ENCODE measurements at regions not wholly inside any gene's neighbourhood (a gene's known extent, or its start where the extent isn't known, plus 50 kb on each side); places are given as distances from the start of the nearest gene placed in this dataset.
"Not testable (repeated sequence)": the region's sequence is repeated elsewhere in the genome, so short reads cannot be mapped to it uniquely, and the experiment has no call there.

- H3K27ac ChIP-seq; H3K4me3 ChIP-seq; DNase-seq (ENCODE audit: low read depth in 1 of 2, low spot score in 2 of 2); H3K27me3 ChIP-seq (replicated peaks): not testable (repeated sequence)
- peaks cover 14% of the 10 kb centered on the region for H3K4me1 ChIP-seq (replicated peaks)
- peaks cover 23% of the 10 kb centered on the region for H3K9me3 ChIP-seq (replicated peaks)
- peaks cover 26% of the 10 kb centered on the region for H3K36me3 ChIP-seq
These were observed 53.3 kb upstream of the ARL4D start for GRCh38 chr17:43345515-43345914.

GRCh38 chr17:43344685-43345084 lies 54.1 kb upstream of the ARL4D start:
- H3K9me3 ChIP-seq (replicated peaks): peaks cover 19% of the 10 kb centered on the region
- H3K36me3 ChIP-seq: peaks cover 28% of the 10 kb centered on the region
- no peak overlapping the region for H3K4me3 ChIP-seq
- DNase-seq (ENCODE audit: low read depth in 1 of 2, low spot score in 2 of 2): no peak
- H3K27ac ChIP-seq: no peak overlapping the region
- H3K27me3 ChIP-seq (replicated peaks): no peaks in the 10 kb centered on the region
- peaks cover 14% of the 10 kb centered on the region for H3K4me1 ChIP-seq (replicated peaks)

GRCh38 chr17:43342589-43342890 lies 56.3 kb upstream of the ARL4D start:
- DNase-seq (ENCODE audit: low read depth in 1 of 2, low spot score in 2 of 2): no peak
- H3K27ac ChIP-seq: no peak overlapping the region
- peaks cover 14% of the 10 kb centered on the region for H3K4me1 ChIP-seq (replicated peaks)
- H3K4me3 ChIP-seq: no peak overlapping the region
- peaks cover 19% of the 10 kb centered on the region for H3K36me3 ChIP-seq
- H3K27me3 ChIP-seq (replicated peaks): no peaks in the 10 kb centered on the region
- H3K9me3 ChIP-seq (replicated peaks): peaks cover 2% of the 10 kb centered on the region; the same call in 1 of the 2 replicates

GRCh38 chr17:43341715-43342588 lies 56.8 kb upstream of the ARL4D start:
- peaks cover 17% of the 10 kb centered on the region; the same call in 1 of the 2 replicates for H3K36me3 ChIP-seq
- no peaks in the 10 kb centered on the region for H3K9me3 ChIP-seq (replicated peaks)
- peak in 1 of 2 experiments; percentile 68 for DNase-seq (ENCODE audit: low read depth in 1 of 2, low spot score in 2 of 2)
- no peaks in the 10 kb centered on the region for H3K27me3 ChIP-seq (replicated peaks)
- no peak overlapping the region for H3K4me3 ChIP-seq
- H3K4me1 ChIP-seq (replicated peaks): peaks cover 14% of the 10 kb centered on the region
- no peak overlapping the region for H3K27ac ChIP-seq

GRCh38 chr17:43338886-43339516 lies 59.8 kb upstream of the ARL4D start:
- no peak overlapping the region for H3K4me3 ChIP-seq

GRCh38 chr17:43337684-43338428 lies 60.9 kb upstream of the ARL4D start:
- no peaks in the 10 kb centered on the region for H3K9me3 ChIP-seq (replicated peaks)
- H3K27me3 ChIP-seq (replicated peaks): no peaks in the 10 kb centered on the region
- no peak overlapping the region for H3K27ac ChIP-seq
- peaks cover 20% of the 10 kb centered on the region for H3K4me1 ChIP-seq (replicated peaks)
- H3K36me3 ChIP-seq: peaks cover 20% of the 10 kb centered on the region
- DNase-seq (ENCODE audit: low read depth in 1 of 2, low spot score in 2 of 2): no peak
- no peak overlapping the region for H3K4me3 ChIP-seq

More at GRCh38 chr17:43338886-43339516, 59.8 kb upstream of the ARL4D start:
- peak; percentile 62 to 84 for DNase-seq (ENCODE audit: low read depth in 1 of 2, low spot score in 2 of 2)
- Histone ChIP-seq H3K27me3 (replicated peaks) (no peaks in the 10 kb centered on the region), H3K36me3 (peaks cover 20% of the 10 kb centered on the region), H3K27ac (no peak overlapping the region), H3K4me1 (replicated peaks) (peaks cover 16% of the 10 kb centered on the region), H3K9me3 (replicated peaks) (no peaks in the 10 kb centered on the region)

GRCh38 chr17:43334738-43335402 lies 63.9 kb upstream of the ARL4D start:
- no peak overlapping the region for H3K4me3 ChIP-seq
- H3K27ac ChIP-seq: no peak overlapping the region
- no peak for DNase-seq (ENCODE audit: low read depth in 1 of 2, low spot score in 2 of 2)
- no peaks in the 10 kb centered on the region for H3K27me3 ChIP-seq (replicated peaks)
- peaks cover 10% of the 10 kb centered on the region for H3K36me3 ChIP-seq
- H3K9me3 ChIP-seq (replicated peaks): no peaks in the 10 kb centered on the region
- peaks cover 6% of the 10 kb centered on the region for H3K4me1 ChIP-seq (replicated peaks)

GRCh38 chr17:43333433-43333943 lies 65.3 kb upstream of the ARL4D start:
- H3K4me3 ChIP-seq: no peak overlapping the region
- H3K36me3 ChIP-seq: peaks cover 10% of the 10 kb centered on the region
- H3K4me1 ChIP-seq (replicated peaks): peaks cover 6% of the 10 kb centered on the region

GRCh38 chr17:43332230-43332629 lies 66.6 kb upstream of the ARL4D start:
- no peak overlapping the region for H3K27ac ChIP-seq
- no peaks in the 10 kb centered on the region for H3K9me3 ChIP-seq (replicated peaks)
- peaks cover 10% of the 10 kb centered on the region for H3K36me3 ChIP-seq
- H3K27me3 ChIP-seq (replicated peaks): no peaks in the 10 kb centered on the region
- peaks cover 6% of the 10 kb centered on the region for H3K4me1 ChIP-seq (replicated peaks)
- DNase-seq (ENCODE audit: low read depth in 1 of 2, low spot score in 2 of 2): no peak
- H3K4me3 ChIP-seq: no peak overlapping the region

More at GRCh38 chr17:43333433-43333943, 65.3 kb upstream of the ARL4D start:
- no peaks in the 10 kb centered on the region for H3K27me3 ChIP-seq (replicated peaks)
- H3K27ac ChIP-seq: no peak overlapping the region
- DNase-seq (ENCODE audit: low read depth in 1 of 2, low spot score in 2 of 2): no peak
- H3K9me3 ChIP-seq (replicated peaks): no peaks in the 10 kb centered on the region

- peaks cover 6% of the 10 kb centered on the region for H3K4me1 ChIP-seq (replicated peaks)
- no peak for DNase-seq (ENCODE audit: low read depth in 1 of 2, low spot score in 2 of 2)
- peaks cover 4% of the 10 kb centered on the region for H3K36me3 ChIP-seq
- H3K27me3 ChIP-seq (replicated peaks): no peaks in the 10 kb centered on the region
- H3K27ac ChIP-seq: no peak overlapping the region
- H3K9me3 ChIP-seq (replicated peaks): no peaks in the 10 kb centered on the region
- H3K4me3 ChIP-seq: no peak overlapping the region
These were observed 67.7 kb upstream of the ARL4D start for GRCh38 chr17:43330876-43331639.

- DNase-seq (ENCODE audit: low read depth in 1 of 2, low spot score in 2 of 2): no peak
- Histone ChIP-seq H3K4me3 (no peak overlapping the region), H3K27me3 (replicated peaks) (no peaks in the 10 kb centered on the region), H3K36me3 (no peaks in the 10 kb centered on the region), H3K27ac (no peak overlapping the region), H3K9me3 (replicated peaks) (no peaks in the 10 kb centered on the region), H3K4me1 (replicated peaks) (peaks cover 10% of the 10 kb centered on the region)
These were observed 69.6 kb upstream of the ARL4D start for GRCh38 chr17:43329183-43329582.

GRCh38 chr17:43328650-43329049 lies 70.1 kb upstream of the ARL4D start:
- H3K27ac ChIP-seq: no peak overlapping the region
- no peak for DNase-seq (ENCODE audit: low read depth in 1 of 2, low spot score in 2 of 2)

More at GRCh38 chr17:43328650-43329049, 70.1 kb upstream of the ARL4D start:
- Histone ChIP-seq H3K36me3 (no peaks in the 10 kb centered on the region), H3K4me1 (replicated peaks) (peaks cover 7% of the 10 kb centered on the region), H3K9me3 (replicated peaks) (no peaks in the 10 kb centered on the region), H3K4me3 (no peak overlapping the region), H3K27me3 (replicated peaks) (no peaks in the 10 kb centered on the region)

Measured in SJSA1 (cell line).